D721Med (cell line): ENCODE measurements at regions not wholly inside any gene's neighbourhood (a gene's known extent, or its start where the extent isn't known, plus 50 kb on each side); places are given as distances from the start of the nearest gene placed in this dataset.

Source experiments
- DNase-seq: peaks from one replicate; pipeline ENCODE4 v3.0.0; 2011; ENCODE audit warnings: low spot score; ENCODE audit not compliant: insufficient read length
- FAIRE-seq: peaks from 2 replicates; lab custom pipeline; 2011; peaks lifted over from hg19 to GRCh38; lab: Jason Lieb, UNC
- TF ChIP-seq, protein P1 (sequence below): IDR thresholded peaks from 2 replicates; pipeline ENCODE4 v1.5.1; 2012; ENCODE audit warnings: mild to moderate bottlenecking, control low read depth; ENCODE audit not compliant: insufficient read depth; ENCODE audit errors: missing control alignments

DNA sequence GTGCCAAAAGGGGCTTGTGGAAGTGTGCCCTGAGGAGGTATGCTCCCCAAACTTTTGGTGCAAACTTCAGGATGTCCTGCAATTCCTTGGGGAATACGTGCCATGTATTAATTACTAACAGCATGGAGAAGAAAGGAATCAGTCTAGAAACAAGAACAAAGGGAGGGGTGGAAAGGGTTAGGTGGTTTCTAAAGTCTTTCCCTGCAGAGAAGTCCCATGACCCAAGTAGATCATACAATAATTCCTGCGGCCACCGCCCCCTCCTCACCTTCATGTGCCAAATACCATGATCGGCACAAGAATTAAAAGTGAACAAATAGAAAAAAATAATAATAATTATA lies 258.2 kb downstream of the PLPP3 start:
- TF ChIP-seq, protein P1, sequence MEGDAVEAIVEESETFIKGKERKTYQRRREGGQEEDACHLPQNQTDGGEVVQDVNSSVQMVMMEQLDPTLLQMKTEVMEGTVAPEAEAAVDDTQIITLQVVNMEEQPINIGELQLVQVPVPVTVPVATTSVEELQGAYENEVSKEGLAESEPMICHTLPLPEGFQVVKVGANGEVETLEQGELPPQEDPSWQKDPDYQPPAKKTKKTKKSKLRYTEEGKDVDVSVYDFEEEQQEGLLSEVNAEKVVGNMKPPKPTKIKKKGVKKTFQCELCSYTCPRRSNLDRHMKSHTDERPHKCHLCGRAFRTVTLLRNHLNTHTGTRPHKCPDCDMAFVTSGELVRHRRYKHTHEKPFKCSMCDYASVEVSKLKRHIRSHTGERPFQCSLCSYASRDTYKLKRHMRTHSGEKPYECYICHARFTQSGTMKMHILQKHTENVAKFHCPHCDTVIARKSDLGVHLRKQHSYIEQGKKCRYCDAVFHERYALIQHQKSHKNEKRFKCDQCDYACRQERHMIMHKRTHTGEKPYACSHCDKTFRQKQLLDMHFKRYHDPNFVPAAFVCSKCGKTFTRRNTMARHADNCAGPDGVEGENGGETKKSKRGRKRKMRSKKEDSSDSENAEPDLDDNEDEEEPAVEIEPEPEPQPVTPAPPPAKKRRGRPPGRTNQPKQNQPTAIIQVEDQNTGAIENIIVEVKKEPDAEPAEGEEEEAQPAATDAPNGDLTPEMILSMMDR, result no peak
- DNase-seq (no peak), FAIRE-seq (no peak)

DNA sequence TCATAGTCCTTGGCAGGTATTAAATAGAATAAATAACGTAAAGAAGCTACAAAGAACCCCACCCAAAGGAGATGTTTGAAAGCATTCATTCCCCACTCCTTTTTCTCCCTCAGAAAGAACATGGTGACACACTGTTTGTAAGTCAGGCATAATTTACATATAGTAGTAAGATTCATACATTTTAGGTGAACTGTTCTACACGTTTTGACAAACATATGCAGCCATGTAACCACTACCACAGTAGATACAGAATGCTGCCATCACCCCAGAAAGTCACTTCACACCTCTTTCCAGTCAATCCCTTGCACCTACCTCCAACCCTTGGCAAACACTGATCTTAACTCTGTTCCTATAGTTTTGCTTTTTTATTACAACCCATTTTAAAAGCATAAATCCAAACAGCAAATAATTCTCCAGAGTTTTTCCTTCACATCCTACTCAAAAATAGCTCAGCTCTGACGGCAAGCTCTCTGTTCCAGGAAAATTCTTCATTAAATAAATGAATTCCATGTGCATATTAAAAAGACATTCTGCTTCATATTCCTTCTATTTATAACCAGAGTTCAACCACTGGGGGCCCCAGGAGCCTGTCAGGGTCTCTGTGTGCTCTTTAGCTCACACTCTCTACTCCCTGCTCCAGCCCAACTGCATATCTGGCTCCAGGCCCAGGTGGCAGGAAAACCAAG lies 258.8 kb downstream of the PLPP3 start:
- DNase-seq (no peak), FAIRE-seq (no peak)
- TF ChIP-seq, protein P1, result no peak

DNA sequence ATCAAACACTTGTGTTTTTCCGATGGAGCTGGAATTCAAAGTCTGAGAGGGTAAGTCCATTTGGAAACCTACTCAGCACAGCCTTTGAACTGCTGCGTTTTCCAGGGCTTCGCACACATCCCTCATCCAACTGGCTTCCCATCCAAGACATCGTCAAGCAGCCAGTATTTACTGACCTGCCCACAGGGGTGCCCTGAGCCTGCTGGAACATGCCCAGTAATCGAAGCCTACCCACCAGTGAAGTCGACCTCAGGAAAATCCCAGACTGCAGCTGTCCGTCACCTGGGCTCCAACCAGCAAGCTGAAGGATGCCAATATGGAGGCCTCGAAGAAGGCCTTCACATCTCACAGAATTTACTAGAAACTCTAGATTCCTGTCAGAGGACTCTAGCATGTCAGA lies 261.6 kb downstream of the PLPP3 start:
- FAIRE-seq, result no peak
- no peak for DNase-seq
- TF ChIP-seq, protein P1, result no peak

DNA sequence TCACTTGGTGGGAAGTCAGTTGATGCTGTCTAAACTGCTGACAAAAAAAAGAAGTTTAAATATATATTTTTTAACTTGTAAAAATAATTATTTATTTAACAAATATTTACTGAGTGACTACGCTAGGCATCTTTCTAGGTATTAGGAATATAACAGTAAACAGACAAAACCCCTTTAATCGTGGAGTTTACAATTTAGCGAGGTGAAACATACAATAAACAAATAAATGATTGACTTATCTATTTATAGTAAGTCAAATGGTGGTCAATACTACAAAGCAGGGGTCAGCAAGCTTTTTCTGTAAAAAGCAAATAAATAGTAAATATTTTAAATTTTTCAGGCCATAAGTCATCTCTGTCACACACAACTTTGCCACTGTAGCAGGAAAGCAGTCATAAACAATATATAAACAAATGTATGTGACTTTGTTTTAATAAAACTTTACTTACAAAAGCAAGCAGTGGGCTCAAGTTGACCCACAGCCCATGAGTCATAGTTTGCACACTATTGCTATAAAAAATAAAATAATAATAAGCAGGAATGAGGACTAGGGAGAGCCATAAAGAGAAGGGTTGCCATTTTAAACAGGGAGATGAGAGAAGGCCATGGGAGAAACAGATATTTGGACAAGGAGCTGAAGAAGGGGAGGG lies 263.9 kb downstream of the PLPP3 start:
- DNase-seq (no peak), FAIRE-seq (no peak)
- TF ChIP-seq, protein P1, result no peak

DNA sequence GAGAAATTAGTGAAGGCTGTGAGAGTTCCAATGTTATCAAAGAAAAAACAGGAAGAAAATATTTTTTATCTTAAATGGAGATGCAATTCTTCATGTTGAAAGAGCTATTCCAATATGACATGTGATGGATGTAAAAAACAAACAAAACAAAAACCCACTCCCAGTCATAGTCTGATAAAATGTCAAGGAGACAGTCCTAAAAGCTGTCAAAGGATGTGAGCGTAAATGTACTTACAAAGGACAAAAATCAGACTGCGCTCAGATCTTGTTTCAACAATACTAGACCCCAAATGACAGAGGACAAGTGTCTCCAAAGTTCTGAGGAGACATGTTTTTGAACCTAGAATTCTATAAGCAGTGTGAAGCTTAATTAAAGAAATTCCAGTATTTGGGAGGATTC lies 265.8 kb downstream of the PLPP3 start:
- no peak for DNase-seq
- TF ChIP-seq, protein P1, result no peak
- no peak for FAIRE-seq

DNA sequence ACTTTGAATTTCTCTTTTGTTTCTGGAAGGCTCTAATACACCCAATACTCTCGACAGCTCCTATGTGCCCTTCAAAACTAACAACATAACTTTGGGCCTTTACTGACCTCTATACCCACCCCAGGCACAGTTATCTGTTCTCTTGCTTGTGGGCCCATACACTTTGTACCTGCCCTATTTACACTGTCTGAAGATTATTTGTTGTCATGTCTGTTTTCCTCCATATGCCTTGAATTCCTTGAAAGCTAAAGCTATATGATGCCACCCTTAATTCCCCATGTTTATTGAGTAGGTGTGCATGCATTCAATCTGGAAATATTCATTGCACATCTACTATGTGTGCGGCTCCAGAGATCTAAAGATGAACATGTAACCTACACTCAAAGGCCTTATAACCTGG lies 267.6 kb downstream of the PLPP3 start:
- FAIRE-seq (no peak), DNase-seq (no peak)
- TF ChIP-seq, protein P1, result no peak

DNA sequence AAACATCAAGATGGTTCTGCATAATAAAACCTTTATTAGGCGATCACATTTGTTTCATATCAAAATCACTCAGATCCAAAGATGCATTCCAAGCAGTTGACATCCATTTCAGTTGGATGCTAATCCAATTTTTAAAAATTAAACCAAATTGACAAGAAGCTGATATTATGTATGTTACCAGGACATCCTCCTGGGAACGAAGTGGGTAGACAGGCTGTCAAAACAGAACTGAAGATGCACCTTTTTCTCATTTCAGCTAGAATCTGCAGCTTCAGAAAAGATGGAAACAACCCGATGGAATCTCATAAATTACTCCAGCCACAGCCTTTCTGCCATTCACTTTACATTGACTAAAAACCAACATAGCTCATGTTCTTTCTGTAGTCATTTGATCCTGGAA lies 268.4 kb downstream of the PLPP3 start:
- DNase-seq (no peak), FAIRE-seq (no peak)
- TF ChIP-seq, protein P1, result no peak
